CD14-positive monocyte (primary cell): ENCODE measurements at regions not wholly inside any gene's neighbourhood (a gene's known extent, or its start where the extent isn't known, plus 50 kb on each side); places are given as distances from the start of the nearest gene placed in this dataset.

Source experiments
- DNase-seq, 3 donors: peaks; one replicate each; pipeline ENCODE4 v3.0.0-alpha.2; 2011 to 2022
- H2AFZ ChIP-seq: 2 replicates; pipeline ENCODE4 v1.6.0; 2012; ENCODE audit warnings: mild to moderate bottlenecking, low read depth, low read length, inconsistent platforms; ENCODE audit not compliant: insufficient read depth, poor library complexity, severe bottlenecking
- H3K27ac ChIP-seq, 2 donors: 1 replicate in 1 of 2; 2 replicates in 1 of 2; pipeline ENCODE4 v1.5.1; 2012 to 2013; ENCODE audit warnings: low read length in 2 of 2, control low read depth in 1 of 2, inconsistent platforms in 1 of 2, low read depth in 1 of 2, mild to moderate bottlenecking in 1 of 2
- H3K27me3 ChIP-seq, 2 donors: one replicate each; pipeline versions ENCODE4 v1.6.0 to v1.6.1; 2011 to 2013; ENCODE audit warnings: low read length in 2 of 2; ENCODE audit not compliant: control insufficient read depth in 2 of 2, insufficient read depth in 2 of 2
- H3K36me3 ChIP-seq, 2 donors: replicated peaks in 1 of 2; 1 replicate in 1 of 2; 2 replicates in 1 of 2; pipeline versions ENCODE4 v1.5.1 to v1.6.1; 2012 to 2013; ENCODE audit warnings: low read length in 2 of 2, control low read depth in 1 of 2, inconsistent platforms in 1 of 2, mild to moderate bottlenecking in 1 of 2; ENCODE audit not compliant: insufficient read depth in 2 of 2, control insufficient read depth in 1 of 2
- H3K4me1 ChIP-seq, 2 donors: 1 replicate in 1 of 2; 2 replicates in 1 of 2; pipeline versions ENCODE4 v1.5.1 to v1.6.1; 2012 to 2013; ENCODE audit warnings: low read length in 2 of 2, control low read depth in 1 of 2, inconsistent platforms in 1 of 2, mild to moderate bottlenecking in 1 of 2, moderate library complexity in 1 of 2; ENCODE audit not compliant: insufficient read depth in 2 of 2, control insufficient read depth in 1 of 2
- H3K4me2 ChIP-seq: replicated peaks from 2 replicates; pipeline ENCODE3; 2012; ENCODE audit warnings: low read length, moderate library complexity, mild to moderate bottlenecking; ENCODE audit not compliant: poor library complexity, severe bottlenecking; ENCODE audit errors: extremely low read depth
- H3K4me3 ChIP-seq, 3 experiments: fragments of 200-600 bp in 1 of 3; sonication (generic) in 1 of 3; replicated peaks in 1 of 3; 1 replicate in 2 of 3; 2 replicates in 1 of 3; pipeline ENCODE4 v1.5.1; 2011 to 2013; ENCODE audit warnings: low read length in 3 of 3, mild to moderate bottlenecking in 3 of 3, control low read depth in 2 of 3, low read depth in 2 of 3, inconsistent platforms in 1 of 3, moderate library complexity in 1 of 3
- H3K79me2 ChIP-seq: 2 replicates; pipeline ENCODE4 v1.6.0; 2012; ENCODE audit warnings: mild to moderate bottlenecking, control low read depth, inconsistent platforms, low read length, moderate library complexity; ENCODE audit not compliant: insufficient read depth
- H3K9ac ChIP-seq: 2 replicates; pipeline ENCODE4 v1.6.0; 2017; ENCODE audit warnings: low read length, mild to moderate bottlenecking; ENCODE audit not compliant: insufficient read depth, poor library complexity, severe bottlenecking
- H3K9me3 ChIP-seq, 2 donors: replicated peaks in 1 of 2; 1 replicate in 1 of 2; 2 replicates in 1 of 2; pipeline versions ENCODE4 v1.5.1 to v1.6.1; 2012 to 2013; ENCODE audit warnings: low read length in 2 of 2, control low read depth in 1 of 2; ENCODE audit not compliant: control insufficient read depth in 1 of 2, insufficient read depth in 1 of 2
- H4K20me1 ChIP-seq: 2 replicates; pipeline ENCODE4 v1.6.0; 2012; ENCODE audit warnings: mild to moderate bottlenecking, low read length, control low read depth, moderate library complexity; ENCODE audit not compliant: insufficient read depth
- H3K27ac Mint-ChIP-seq, 7 donors: one replicate each; pipeline ENCODE4 v1.8.0; 2020; ENCODE audit warnings: mild to moderate bottlenecking in 7 of 7, mixed read lengths in 7 of 7, moderate library complexity in 6 of 7, inconsistent platforms in 2 of 7
- H3K27me3 Mint-ChIP-seq, 3 donors: one replicate each; pipeline ENCODE4 v1.8.0; 2021 to 2022; ENCODE audit warnings: low read depth in 3 of 3, mild to moderate bottlenecking in 3 of 3, mixed read lengths in 3 of 3, moderate library complexity in 3 of 3, inconsistent platforms in 1 of 3
- H3K36me3 Mint-ChIP-seq, 2 donors: one replicate each; pipeline ENCODE4 v1.8.0; 2020; ENCODE audit warnings: mixed read lengths in 2 of 2, inconsistent platforms in 1 of 2, mild to moderate bottlenecking in 1 of 2
- H3K4me1 Mint-ChIP-seq: one replicate; pipeline ENCODE4 v1.8.0; 2020; ENCODE audit warnings: mild to moderate bottlenecking, mixed read lengths
- H3K4me3 Mint-ChIP-seq, 2 donors: one replicate each; pipeline ENCODE4 v1.8.0; 2020; ENCODE audit warnings: mild to moderate bottlenecking in 2 of 2, mixed read lengths in 2 of 2, moderate library complexity in 1 of 2
- H3K9me3 Mint-ChIP-seq, 7 donors: one replicate each; pipeline ENCODE4 v1.8.0; 2020 to 2022; ENCODE audit warnings: mixed read lengths in 7 of 7, mild to moderate bottlenecking in 6 of 7, moderate library complexity in 6 of 7, inconsistent platforms in 2 of 7
- CTCF ChIP-seq: fragments of 200-600 bp; IDR thresholded peaks from one replicate; pipeline ENCODE4 v1.8.0; 2022; ENCODE audit warnings: antibody characterized with exemption, mild to moderate bottlenecking
- WGBS: methylation state at CpG from one replicate; pipeline ENCODE4 v1.1.5; 2013; ENCODE audit warnings: missing lambda C conversion rate; ENCODE audit not compliant: insufficient coverage; 5-methylcytosine and 5-hydroxymethylcytosine counted together
- intact Hi-C, 2 donors: fragments of 100-400 bp; cut with micrococcal nuclease; formaldehyde crosslinking; loops; one replicate each; pipeline versions ENCODE4 v1.15.0 to v1.15.1; 2023

DNA sequence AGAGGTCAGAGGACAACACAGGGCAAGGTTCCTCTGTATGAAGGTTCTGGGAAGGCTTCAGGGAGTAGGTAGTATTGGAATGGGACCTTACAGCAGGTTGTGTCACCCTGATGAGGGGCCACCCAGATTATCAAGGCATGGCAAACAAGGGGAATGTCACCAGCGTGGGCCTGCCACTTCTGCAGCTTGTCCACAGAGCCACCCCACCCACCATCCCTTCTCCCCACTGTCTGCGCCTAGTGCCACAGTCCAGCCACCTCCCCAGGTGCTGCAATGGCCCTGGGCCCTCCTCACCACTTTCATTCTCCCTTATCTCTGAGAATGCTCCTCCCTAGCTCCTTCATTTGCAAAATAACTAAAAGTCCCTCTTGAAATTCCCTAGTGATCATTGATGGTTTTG, 170.3 kb downstream of the TTC32 start:
- H3K27me3 ChIP-seq, result no peaks in the 10 kb centered on the region
- 86% methylated on average over 2 of the region's 2 CpGs for whole genome bisulfite sequencing
- H3K27ac Mint-ChIP-seq, result no peak overlapping the region
- H3K4me3 Mint-ChIP-seq, result no peak overlapping the region
- H3K79me2 ChIP-seq, result no peaks in the 10 kb centered on the region
- no peaks in the 10 kb centered on the region for H3K36me3 Mint-ChIP-seq
- no peak for DNase-seq
- no peaks in the 10 kb centered on the region for H3K9me3 ChIP-seq
- peaks cover 0 to 2% (median 2%) of the 10 kb centered on the region in 3 donors for H3K27me3 Mint-ChIP-seq
- H3K4me3 ChIP-seq, result no peak overlapping the region
- H2AFZ ChIP-seq, result no peak overlapping the region
- H3K36me3 ChIP-seq, result no peaks in the 10 kb centered on the region
- no peaks in the 10 kb centered on the region for H3K4me1 ChIP-seq
- H3K4me1 Mint-ChIP-seq, result no peaks in the 10 kb centered on the region
- H3K4me2 ChIP-seq, result no peak overlapping the region
- no peaks in the 10 kb centered on the region for H4K20me1 ChIP-seq
- H3K27ac ChIP-seq, result no peak overlapping the region
- intact Hi-C loops, result no loop called here
- no peak overlapping the region for H3K9ac ChIP-seq
- TF ChIP-seq CTCF, result no peak
- H3K9me3 Mint-ChIP-seq, result peaks cover 0 to 1% (median 0%) of the 10 kb centered on the region in 7 donors

DNA sequence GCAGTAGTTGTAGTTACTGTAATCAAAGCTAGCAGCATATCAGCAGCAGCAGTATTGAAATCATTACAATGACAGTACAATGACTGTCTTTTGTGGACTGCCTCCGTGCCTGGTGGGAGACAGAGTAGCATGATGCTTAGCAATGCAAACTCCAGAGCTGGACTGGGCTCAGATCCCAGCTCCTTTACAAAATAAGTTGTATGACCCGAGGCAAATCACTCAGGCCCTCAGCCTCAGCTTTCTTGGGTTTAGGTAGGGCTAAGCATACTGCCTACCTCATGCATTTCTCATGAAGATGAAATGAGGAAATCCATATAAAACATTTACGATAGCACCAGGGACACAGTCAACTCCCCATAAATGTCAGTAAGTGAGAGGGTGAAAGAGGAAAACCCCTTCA, 170.7 kb downstream of the TTC32 start:
- H3K27me3 Mint-ChIP-seq, result peaks cover 0 to 2% (median 2%) of the 10 kb centered on the region in 3 donors
- 100% methylated on average over 1 of the region's 3 CpGs for whole genome bisulfite sequencing
- no peaks in the 10 kb centered on the region for H3K36me3 Mint-ChIP-seq
- Histone ChIP-seq H3K4me1 (no peaks in the 10 kb centered on the region), H3K4me3 (no peak overlapping the region), H3K9ac (no peak overlapping the region), H4K20me1 (no peaks in the 10 kb centered on the region), H3K79me2 (no peaks in the 10 kb centered on the region), H3K36me3 (no peaks in the 10 kb centered on the region), H3K27ac (no peak overlapping the region), H3K4me2 (no peak overlapping the region), H3K9me3 (no peaks in the 10 kb centered on the region), H3K27me3 (no peaks in the 10 kb centered on the region), H2AFZ (no peak overlapping the region)
- intact Hi-C loops, result no loop called here
- H3K27ac Mint-ChIP-seq, result no peak overlapping the region
- peaks cover 0 to 1% (median 0%) of the 10 kb centered on the region in 7 donors for H3K9me3 Mint-ChIP-seq
- no peak overlapping the region for H3K4me3 Mint-ChIP-seq
- no peak for DNase-seq
- no peak for TF ChIP-seq CTCF
- H3K4me1 Mint-ChIP-seq, result no peaks in the 10 kb centered on the region
